Stomach (tissue), 8 donors: ENCODE measurements at regions not wholly inside any gene's neighbourhood (a gene's known extent, or its start where the extent isn't known, plus 50 kb on each side); places are given as distances from the start of the nearest gene placed in this dataset.

Experiments
- DNase-seq, 2 donors: peaks; one replicate each; pipeline versions ENCODE4 v3.0.0 to v3.0.0-alpha.2; 2013 to 2019
- H3K27ac ChIP-seq, 5 donors: fragments of 200-600 bp in 4 of 5; sonication (generic) in 4 of 5; one replicate each; pipeline ENCODE4 v1.5.1; 2013 to 2019; ENCODE audit warnings: mild to moderate bottlenecking in 1 of 5, moderate library complexity in 1 of 5
- H3K27me3 ChIP-seq, 3 donors: fragments of 200-600 bp; sonication (generic); one replicate each; pipeline ENCODE4 v1.5.1; 2017 to 2019; ENCODE audit warnings: mixed run types in 1 of 3
- H3K36me3 ChIP-seq, 4 donors: fragments of 200-600 bp; sonication (generic); 1 replicate in 3 of 4; 2 replicates in 1 of 4; pipeline ENCODE4 v1.5.1; 2016 to 2019
- H3K4me1 ChIP-seq, 4 donors: fragments of 200-600 bp; sonication (generic); one replicate each; pipeline ENCODE4 v1.5.1; 2016 to 2019
- H3K4me3 ChIP-seq, 4 donors: fragments of 200-600 bp; sonication (generic) in 3 of 4; one replicate each; pipeline ENCODE4 v1.5.1; 2016 to 2019; ENCODE audit warnings: mild to moderate bottlenecking in 1 of 4
- H3K9me3 ChIP-seq, 4 donors: fragments of 200-600 bp; sonication (generic); one replicate each; pipeline ENCODE4 v1.5.1; 2016 to 2019
- CTCF ChIP-seq, 7 experiments: fragments of 450-650 bp in 4 of 7; fragments of 200-600 bp in 3 of 7; sonication (generic) in 3 of 7; IDR thresholded peaks; one replicate each; pipeline ENCODE4 v1.5.1; 2016 to 2019; ENCODE audit warnings: antibody characterized with exemption in 7 of 7, control low read depth in 2 of 7, mild to moderate bottlenecking in 1 of 7
- EP300 ChIP-seq: sonication (generic); formaldehyde crosslinking; IDR thresholded peaks from one replicate; pipeline ENCODE4 v1.6.1; 2017; ENCODE audit warnings: antibody characterized with exemption
- POLR2A ChIP-seq, 4 donors: fragments of 450-650 bp; IDR thresholded peaks; one replicate each; pipeline ENCODE4 v1.6.1; 2016; ENCODE audit warnings: antibody characterized with exemption in 4 of 4, control low read depth in 2 of 4, mild to moderate bottlenecking in 1 of 4, moderate library complexity in 1 of 4
- POLR2AphosphoS5 ChIP-seq, 3 donors: sonication (generic); formaldehyde crosslinking; IDR thresholded peaks; one replicate each; pipeline ENCODE4 v1.6.1; 2016; ENCODE audit warnings: antibody characterized with exemption in 3 of 3
- WGBS, 5 donors: extraction: QIAGEN DNeasy Blood & Tissue Kit in 3 of 5; methylation state at CpG; one replicate each; pipeline versions ENCODE4 v1.1.5 to v1.1.7; 2013 to 2018; 5-methylcytosine and 5-hydroxymethylcytosine counted together
- intact Hi-C: fragments of 100-400 bp; cut with DNase I; formaldehyde crosslinking; loops from one replicate; pipeline ENCODE4 v1.15.1; 2023; ENCODE audit warnings: low total_unique reads
- donor health status: healthy with polysubstance abuse.
- donor health status: Bipolar disorder and iron deficiency.
- donor health status: healthy.

- no peak for DNase-seq
- Histone ChIP-seq H3K9me3 (no peaks in the 10 kb centered on the region), H3K4me1 (no peaks in the 10 kb centered on the region), H3K4me3 (no peak overlapping the region), H3K36me3 (no peaks in the 10 kb centered on the region), H3K27ac (no peak overlapping the region), H3K27me3 (no peaks in the 10 kb centered on the region)
- 21 to 67% (median 41%) methylated on average over 1 of the region's 1 CpG for WGBS, 5 donors
- intact Hi-C loops = no loop called here
- no peak for TF ChIP-seq EP300
- TF ChIP-seq CTCF (IDR thresholded peaks at IDR 0.05) = no peak
- no peak for TF ChIP-seq POLR2AphosphoS5 (IDR thresholded peaks at IDR 0.05)
- no peak for TF ChIP-seq POLR2A (IDR thresholded peaks at IDR 0.05)
Observed at GRCh38 chr2:34475156-34475555, 876.1 kb upstream of the FAM98A start.

GRCh38 chr2:34474646-34475045, 875.5 kb upstream of the FAM98A start:
- no peaks in the 10 kb centered on the region for H3K36me3 ChIP-seq
- no peaks in the 10 kb centered on the region for H3K4me1 ChIP-seq
- no peak overlapping the region for H3K27ac ChIP-seq
- WGBS, 5 donors = 71 to 100% (median 92%) methylated on average over 1 of the region's 1 CpG
- H3K4me3 ChIP-seq = no peak overlapping the region
- no peaks in the 10 kb centered on the region for H3K27me3 ChIP-seq
- intact Hi-C loops = no loop called here
- DNase-seq = no peak
- no peaks in the 10 kb centered on the region for H3K9me3 ChIP-seq
- TF ChIP-seq EP300 (no peak), POLR2A (IDR thresholded peaks at IDR 0.05) (no peak), CTCF (IDR thresholded peaks at IDR 0.05) (no peak), POLR2AphosphoS5 (IDR thresholded peaks at IDR 0.05) (no peak)

- Histone ChIP-seq H3K9me3 (peaks cover 0 to 21% (median 15%) of the 10 kb centered on the region in 4 donors), H3K36me3 (no peaks in the 10 kb centered on the region), H3K27ac (no peak overlapping the region), H3K4me1 (no peaks in the 10 kb centered on the region), H3K27me3 (no peaks in the 10 kb centered on the region), H3K4me3 (no peak overlapping the region)
- no peak for DNase-seq
- intact Hi-C loops = no loop called here
- TF ChIP-seq POLR2A (IDR thresholded peaks at IDR 0.05) (no peak), POLR2AphosphoS5 (IDR thresholded peaks at IDR 0.05) (no peak), EP300 (no peak)
Observed at GRCh38 chr2:34447097-34447496, 848.0 kb upstream of the FAM98A start.

- no peak overlapping the region for H3K27ac ChIP-seq
- intact Hi-C loops = no loop called here
- 91 to 99% (median 94%) methylated on average over 2 of the region's 2 CpGs for WGBS, 5 donors
- no peaks in the 10 kb centered on the region for H3K9me3 ChIP-seq
- no peak for DNase-seq
- no peak overlapping the region for H3K4me3 ChIP-seq
- no peaks in the 10 kb centered on the region for H3K36me3 ChIP-seq
- no peak for TF ChIP-seq POLR2A (IDR thresholded peaks at IDR 0.05)
- no peak for TF ChIP-seq CTCF (IDR thresholded peaks at IDR 0.05)
- TF ChIP-seq EP300 = no peak
- TF ChIP-seq POLR2AphosphoS5 (IDR thresholded peaks at IDR 0.05) = no peak
- H3K27me3 ChIP-seq = no peaks in the 10 kb centered on the region
- no peaks in the 10 kb centered on the region for H3K4me1 ChIP-seq
Observed at GRCh38 chr2:34423301-34423700, 824.2 kb upstream of the FAM98A start.

- Histone ChIP-seq H3K9me3 (no peaks in the 10 kb centered on the region), H3K4me1 (no peaks in the 10 kb centered on the region), H3K27ac (no peak overlapping the region), H3K4me3 (no peak overlapping the region), H3K36me3 (no peaks in the 10 kb centered on the region), H3K27me3 (no peaks in the 10 kb centered on the region)
- intact Hi-C loops = no loop called here
- no peak for DNase-seq
- TF ChIP-seq CTCF (IDR thresholded peaks at IDR 0.05) (no peak), EP300 (no peak)
Observed at GRCh38 chr2:34419856-34420255, 820.8 kb upstream of the FAM98A start.
